Esophagus muscularis mucosa (tissue), 3 donors: ENCODE measurements at regions not wholly inside any gene's neighbourhood (a gene's known extent, or its start where the extent isn't known, plus 50 kb on each side); places are given as distances from the start of the nearest gene placed in this dataset.

Experiments used
- CTCF ChIP-seq, 3 experiments: fragments of 200-600 bp in 2 of 3; fragments of 450-650 bp in 1 of 3; sonication (generic) in 2 of 3; IDR thresholded peaks; one replicate each; pipeline ENCODE4 v1.5.1; 2017 to 2019; ENCODE audit warnings: antibody characterized with exemption in 3 of 3, mild to moderate bottlenecking in 2 of 3, moderate library complexity in 1 of 3
- POLR2AphosphoS5 ChIP-seq, 2 donors: sonication (generic); formaldehyde crosslinking; IDR thresholded peaks; one replicate each; pipeline ENCODE4 v1.6.1; 2017; ENCODE audit warnings: antibody characterized with exemption in 2 of 2

- no peak for TF ChIP-seq CTCF (IDR thresholded peaks at IDR 0.05)
- TF ChIP-seq POLR2AphosphoS5 (IDR thresholded peaks at IDR 0.05) = no peak
Measured at GRCh38 chr11:98772893-98773292, 247.9 kb upstream of the CNTN5 start.
